NCI-H510A treated with DMSO at 0.1 percent for 48 hours (cell line): ENCODE measurements at regions not wholly inside any gene's neighbourhood (a gene's known extent, or its start where the extent isn't known, plus 50 kb on each side); places are given as distances from the start of the nearest gene placed in this dataset.
"Not testable (repeated sequence)": the region's sequence is repeated elsewhere in the genome, so short reads cannot be mapped to it uniquely, and the experiment has no call there.

Experiments used
- DNase-seq: peaks from one replicate; lab custom pipeline; 2025; lab: John Stamatoyannopoulos, UW

- no peak for DNase-seq
Observed at GRCh38 chr3:25895443-25895842, 105.6 kb downstream of the OXSM start.

DNA sequence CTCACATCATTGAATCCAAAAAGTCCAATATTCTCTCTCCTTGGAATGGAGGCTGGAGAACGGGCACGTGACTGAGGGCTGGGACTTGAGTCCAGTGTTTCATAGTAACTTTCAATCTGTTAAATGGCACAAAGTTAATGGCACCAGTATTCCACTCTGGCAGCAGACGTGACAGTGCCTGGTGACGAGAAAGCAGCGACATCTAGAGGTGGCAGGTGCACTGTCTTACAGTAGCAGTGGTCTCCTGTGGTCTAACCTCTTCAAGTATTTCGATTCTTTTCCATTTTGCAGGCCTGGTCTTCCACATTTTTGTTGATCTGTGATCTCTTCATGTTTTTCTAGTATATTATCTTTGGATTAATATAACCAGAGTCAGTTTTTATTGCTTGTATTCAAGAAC, 107.1 kb downstream of the OXSM start:
- no peak for DNase-seq

DNA sequence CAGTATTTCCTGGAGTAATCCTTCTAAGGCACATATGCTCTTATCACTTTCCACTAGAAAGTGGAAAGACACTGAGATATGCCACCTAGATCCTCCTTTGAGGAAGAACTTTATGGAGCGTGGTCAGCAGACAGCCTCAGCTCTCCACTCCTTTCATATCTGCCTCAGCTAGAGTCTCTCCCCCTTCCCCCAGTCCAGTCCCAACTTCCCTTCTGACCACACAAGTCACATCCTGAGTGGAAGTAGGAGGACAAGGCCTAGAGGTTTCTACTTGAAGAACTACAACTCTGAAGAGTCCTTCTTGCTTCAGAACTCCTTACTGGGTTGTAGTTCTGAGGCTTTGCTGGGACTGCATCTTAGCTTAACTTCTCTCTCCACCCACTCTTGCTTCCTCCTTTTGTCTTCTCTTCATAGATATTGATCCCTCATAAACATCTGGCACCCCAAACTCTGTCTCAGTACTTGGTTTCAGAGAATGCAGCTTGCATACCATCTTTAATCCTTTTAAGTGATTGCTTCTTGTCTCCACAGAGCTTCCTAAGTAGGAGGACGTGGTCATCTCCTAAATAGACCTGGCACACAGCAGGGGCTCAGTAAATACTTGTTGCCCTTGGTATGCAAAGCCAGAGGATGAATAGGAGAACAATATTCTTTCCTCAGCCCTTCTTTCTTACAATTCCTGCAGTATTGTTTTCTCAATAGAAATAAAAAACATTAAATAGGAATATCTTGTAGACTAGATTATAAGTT, 109.6 kb downstream of the OXSM start:
- DNase-seq: no peak

GRCh38 chr3:25900161-25900560, 110.3 kb downstream of the OXSM start:
- no peak for DNase-seq

DNA sequence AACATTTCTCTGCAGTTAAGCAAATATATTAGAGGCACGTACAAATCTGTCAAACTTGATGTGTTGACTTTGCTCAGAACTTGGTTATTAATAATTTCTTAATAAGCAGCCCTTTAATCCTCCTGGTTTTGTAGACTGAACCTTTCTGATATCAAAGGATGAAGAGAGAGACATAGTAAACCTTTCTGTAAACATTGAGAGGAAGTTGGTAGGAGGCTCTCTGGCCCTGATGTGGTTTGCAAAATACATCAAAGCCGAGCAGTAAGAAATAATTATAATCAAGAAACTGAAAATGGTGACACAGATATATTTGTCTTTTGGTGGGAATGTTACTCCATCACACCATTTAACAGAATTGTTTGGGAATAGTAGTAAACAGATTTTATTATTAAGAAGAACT, 111.9 kb downstream of the OXSM start:
- no peak for DNase-seq

DNA sequence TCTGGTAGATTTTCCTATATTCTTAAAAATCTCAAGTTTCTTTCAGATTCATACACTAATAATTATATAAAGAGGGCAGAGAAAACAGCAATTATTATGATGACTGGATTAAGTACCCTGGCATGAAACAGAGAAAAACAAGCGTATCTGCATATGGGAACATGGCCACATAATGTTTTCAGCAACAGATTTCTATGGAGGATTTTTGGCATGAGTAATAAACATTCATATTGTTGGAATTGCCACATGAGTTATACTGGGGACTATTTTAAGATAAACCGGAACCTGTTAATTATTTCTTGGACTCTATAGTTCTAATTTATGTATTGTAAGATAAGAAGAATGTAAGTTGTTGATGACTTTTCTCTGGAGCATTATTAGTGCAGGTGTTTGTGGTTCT, 112.7 kb downstream of the OXSM start:
- no peak for DNase-seq

DNA sequence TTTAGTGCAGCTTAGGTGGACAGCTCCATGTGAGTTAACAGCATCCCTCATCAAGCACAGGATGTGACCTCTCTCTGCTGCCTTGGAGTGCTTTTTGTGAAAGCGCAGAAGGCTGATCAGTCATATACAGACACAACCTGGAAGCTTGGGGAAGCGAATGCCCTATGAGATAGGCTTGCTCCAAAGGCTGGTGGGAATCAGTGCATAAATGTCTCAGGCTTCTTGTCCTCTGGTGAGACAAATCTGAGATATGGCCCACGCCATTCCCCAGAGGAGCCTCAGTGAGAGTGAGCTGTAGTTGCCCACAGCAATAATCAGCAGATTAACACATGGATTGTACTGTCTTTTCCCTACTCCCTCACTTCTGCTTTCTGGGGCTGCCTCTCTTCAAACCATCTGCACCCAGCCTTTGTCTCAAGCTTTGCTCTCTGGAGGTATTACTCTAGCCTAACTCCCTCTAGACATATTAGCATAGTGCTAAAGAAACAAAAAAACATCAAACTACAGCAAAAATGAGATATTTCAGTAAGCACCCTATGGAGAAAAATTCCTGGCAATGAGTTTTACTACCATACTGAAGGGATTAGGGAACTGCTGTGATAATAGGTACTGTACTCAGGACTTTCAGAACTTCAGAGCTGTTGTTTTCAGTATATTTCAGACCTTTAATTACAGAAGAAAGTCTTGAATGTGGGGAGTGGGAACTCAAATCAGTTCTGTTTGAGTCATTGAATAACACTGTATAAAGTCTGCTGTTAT, 113.7 kb downstream of the OXSM start:
- DNase-seq: no peak

GRCh38 chr3:25904206-25904605, 114.3 kb downstream of the OXSM start:
- no peak for DNase-seq

GRCh38 chr3:25906132-25906906, 116.4 kb downstream of the OXSM start:
- no peak for DNase-seq

- DNase-seq: no peak
Observed at GRCh38 chr3:25907081-25907480, 117.2 kb downstream of the OXSM start.

DNA sequence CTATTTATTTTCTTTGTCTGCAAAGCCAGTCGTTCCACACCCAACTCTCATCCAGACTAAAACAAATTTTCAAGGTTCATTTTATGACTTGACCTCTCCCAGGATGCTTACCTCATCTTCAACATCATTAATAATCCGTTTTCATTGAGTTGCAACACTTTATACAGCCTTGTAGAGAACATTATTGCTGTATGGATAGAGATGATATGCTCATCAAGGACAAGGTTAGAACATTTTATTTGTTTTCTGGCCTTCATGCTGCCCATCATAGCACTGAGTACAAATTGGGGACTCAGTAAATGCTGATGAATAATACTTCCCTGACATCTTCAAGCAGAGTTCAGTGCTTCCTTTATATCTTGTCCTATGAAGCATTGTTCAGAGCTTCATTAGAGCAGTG, 120.2 kb downstream of the OXSM start:
- DNase-seq: no peak

DNA sequence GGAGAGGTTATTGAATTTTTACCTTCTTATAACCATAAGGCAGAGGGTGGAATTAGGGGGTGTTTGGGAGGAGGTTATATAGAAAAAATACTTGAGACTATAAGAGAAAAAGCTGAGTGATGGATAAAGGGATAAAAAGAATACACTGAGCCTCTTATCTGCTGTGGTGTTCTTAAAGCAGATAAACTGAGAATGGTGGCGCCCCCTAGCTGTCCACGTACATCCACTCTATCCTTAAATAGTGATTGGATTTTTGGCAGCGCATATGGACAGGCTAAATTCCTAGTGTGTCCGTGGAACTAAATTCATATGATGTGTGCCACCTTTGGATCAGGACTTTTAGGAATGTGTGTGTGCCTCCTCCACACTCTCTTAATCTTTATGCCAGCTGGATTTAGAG, 121.1 kb downstream of the OXSM start:
- DNase-seq: no peak

DNA sequence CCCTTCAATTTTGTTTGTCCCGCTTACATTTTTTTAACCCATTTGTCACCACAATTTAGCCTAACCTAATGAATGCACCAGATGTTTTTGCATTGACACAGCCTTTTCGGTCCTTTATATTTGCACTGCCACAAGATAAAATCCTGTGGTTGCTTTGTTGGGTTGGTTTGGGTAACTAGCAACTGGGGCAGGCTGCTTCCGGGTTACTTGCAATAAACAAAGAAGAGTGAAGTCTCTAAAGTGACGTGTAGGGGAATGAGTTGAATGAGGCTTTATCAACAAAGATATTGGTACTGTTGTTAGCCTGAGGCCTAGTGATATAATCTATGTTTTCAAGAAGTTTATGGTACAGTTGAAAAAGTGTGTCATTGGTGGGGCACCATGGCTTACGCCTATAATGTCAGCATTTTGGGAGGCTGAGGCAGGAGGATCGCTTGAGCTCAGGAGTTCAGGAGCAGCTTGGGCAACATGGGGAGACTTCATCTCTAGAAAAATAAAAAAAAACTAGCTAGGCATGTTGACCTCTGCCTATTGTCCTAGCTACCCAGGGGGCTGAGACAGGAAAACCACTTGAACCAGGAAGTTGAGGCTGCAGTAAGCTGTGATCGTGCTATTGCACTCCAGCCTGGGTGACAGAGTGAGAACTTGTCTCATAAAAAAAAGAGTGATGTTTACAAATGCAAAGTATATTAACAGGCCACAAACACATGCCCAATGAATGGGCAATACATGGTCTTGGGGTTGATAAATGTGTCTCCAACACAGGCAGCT, 121.8 kb downstream of the OXSM start:
- no peak for DNase-seq

DNA sequence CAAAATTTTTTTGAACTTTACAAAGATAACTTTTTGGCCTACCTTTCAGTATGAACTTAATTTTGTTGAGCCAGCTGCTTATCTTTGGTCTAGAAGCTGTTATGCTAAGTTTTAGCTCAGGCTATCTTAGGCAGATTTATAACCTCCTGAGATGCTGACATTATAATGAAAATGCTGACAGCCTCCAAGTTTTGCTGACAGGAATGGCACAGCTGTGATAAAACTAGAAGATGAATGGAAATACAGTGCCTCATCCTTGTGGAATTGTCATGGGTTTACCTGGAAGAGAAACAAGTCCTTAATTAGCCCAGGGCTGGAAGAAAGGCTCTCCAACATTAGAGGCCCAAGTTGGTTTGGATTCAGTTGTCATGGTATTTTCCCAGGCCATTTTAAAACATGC, 123.3 kb downstream of the OXSM start:
- DNase-seq: no peak

DNA sequence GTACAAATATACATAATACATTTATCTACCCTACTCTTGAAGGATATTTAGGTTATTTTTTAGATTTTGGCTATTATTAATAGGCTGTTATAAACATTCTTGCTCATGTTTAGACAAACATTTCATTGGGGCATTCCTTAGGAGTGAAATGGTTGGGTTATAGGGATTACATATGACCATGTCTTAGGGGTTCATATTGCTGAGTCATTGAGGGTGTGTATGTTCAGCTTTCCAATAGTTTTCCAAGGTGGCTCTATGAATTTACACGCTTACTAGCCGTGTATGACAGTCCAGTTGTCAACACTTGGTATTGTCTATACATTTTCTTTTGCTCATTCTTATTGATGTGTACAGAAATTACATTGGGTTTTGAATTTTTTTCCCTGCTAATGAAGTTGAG, 125.8 kb downstream of the OXSM start:
- no peak for DNase-seq

- peak; percentile 77 for DNase-seq
Observed at GRCh38 chr3:25916321-25916720, 126.4 kb downstream of the OXSM start.

DNA sequence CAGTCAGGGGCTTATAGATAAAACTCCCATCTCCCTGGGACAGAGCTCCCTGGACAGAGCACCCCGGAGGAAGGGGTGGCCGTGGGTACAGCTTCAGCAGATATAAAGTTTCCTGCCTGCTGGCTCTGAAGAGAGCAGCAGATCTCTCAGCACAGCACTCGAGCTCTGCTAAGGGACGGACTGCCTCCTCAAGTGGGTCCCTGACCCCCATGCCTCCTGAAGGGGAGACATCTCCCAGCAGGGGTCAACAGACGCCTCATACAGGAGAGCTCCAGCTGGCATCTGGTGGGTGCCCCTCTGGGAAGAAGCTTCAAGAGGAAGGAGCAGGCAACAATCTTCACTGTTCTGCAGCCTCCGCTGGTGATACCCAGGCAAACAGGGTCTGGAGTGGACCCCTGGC, 142.1 kb downstream of the OXSM start:
- not testable (repeated sequence) for DNase-seq

GRCh38 chr3:25938566-25939325, 148.9 kb downstream of the OXSM start:
- peak; percentile 39 for DNase-seq

- DNase-seq: no peak
Observed at GRCh38 chr3:25940935-25941334, 151.0 kb downstream of the OXSM start.

- no peak for DNase-seq
Observed at GRCh38 chr3:25944329-25944728, 154.4 kb downstream of the OXSM start.

- no peak for DNase-seq
Observed at GRCh38 chr3:25945366-25945765, 155.5 kb downstream of the OXSM start.
